ENCODE measurements at regions not wholly inside any gene's neighbourhood (a gene's known extent, or its start where the extent isn't known, plus 50 kb on each side); places are given as distances from the start of the nearest gene placed in this dataset.

DNA sequence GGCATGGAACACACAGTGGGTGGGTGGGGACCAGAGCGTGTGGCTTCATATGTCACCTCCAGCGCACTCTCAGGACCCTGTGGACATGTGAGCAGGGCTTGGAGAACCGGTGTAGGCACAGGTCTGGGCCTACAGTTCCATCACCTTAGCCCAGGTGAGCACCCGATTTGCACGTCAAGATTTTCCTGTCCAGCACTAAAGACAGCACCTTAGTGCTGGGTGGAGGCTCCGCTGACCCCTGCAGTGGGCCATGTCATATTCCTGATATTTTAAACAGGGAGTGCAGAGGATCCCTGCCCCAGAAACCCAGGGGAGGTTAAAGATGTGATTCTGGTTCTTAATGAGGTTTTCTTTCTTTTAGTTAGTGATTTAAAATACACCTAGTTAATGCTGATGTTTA, 356.0 kb upstream of the IRX4 start:
- Histone ChIP-seq H3K36me3 (ENCODE audit: control insufficient read depth in 2 of 2, extremely low read depth in 1 of 2, insufficient read depth in 2 of 2, low read length in 2 of 2) (no peaks in the 10 kb centered on the region), H3K4me1 (ENCODE audit: control insufficient read depth, extremely low read depth, insufficient read depth, low read length) (no peaks in the 10 kb centered on the region), H4K20me1 (replicated peaks; ENCODE audit: control insufficient read depth, extremely low read depth, insufficient read depth, low read length) (no peaks in the 10 kb centered on the region), H3K4me3 (replicated peaks in 1 of 3; ENCODE audit: insufficient read depth in 1 of 3, low read depth in 1 of 3, low read length in 3 of 3) (no peak overlapping the region), H3K9ac (replicated peaks; ENCODE audit: extremely low read depth, insufficient read depth, low read length) (no peak overlapping the region), H3K9me3 (replicated peaks; ENCODE audit: control insufficient read depth, insufficient read depth, low read length) (peaks cover 5% of the 10 kb centered on the region), H3K27ac (ENCODE audit: insufficient read depth, low read depth, low read length) (no peak overlapping the region), H3K79me2 (ENCODE audit: control insufficient read depth, insufficient read depth, low read length) (no peaks in the 10 kb centered on the region), H3K27me3 (ENCODE audit: control insufficient read depth in 2 of 2, insufficient read depth in 2 of 2, low read length in 2 of 2) (no peaks in the 10 kb centered on the region), H2AFZ (ENCODE audit: low read depth, low read length) (no peak overlapping the region), H3K9me1 (replicated peaks; ENCODE audit: control insufficient read depth, extremely low read depth, insufficient read depth, low read length) (no peaks in the 10 kb centered on the region), H3K4me2 (ENCODE audit: insufficient read depth, low read length) (no peak overlapping the region)
- dilution Hi-C loops (cut with MboI; ENCODE audit: extremely low pct_ligation_motif_present, low sequenced_read_pairs) (no loop called here), intact Hi-C loops (cut with micrococcal nuclease) (no loop called here)
- ChIA-PET POLR2A (no interaction called here), CTCF (no interaction called here)
- DNase-seq (ENCODE audit: low read depth, low spot score), result no peak
- TF ChIP-seq POLR2A (IDR thresholded peaks at IDR 0.05; ENCODE audit: low read depth, low read length), result no peak
- no peak for TF ChIP-seq POLR2AphosphoS5 (IDR thresholded peaks at IDR 0.05; ENCODE audit: insufficient read depth, low read depth, low read length)
- no peak for TF ChIP-seq MYC (IDR thresholded peaks at IDR 0.05; ENCODE audit: low read depth, low read length)
- no peak for TF ChIP-seq GATA2 (IDR thresholded peaks at IDR 0.05; ENCODE audit: insufficient read depth, insufficient read length, low read depth, low read length)
- TF ChIP-seq, protein P1, sequence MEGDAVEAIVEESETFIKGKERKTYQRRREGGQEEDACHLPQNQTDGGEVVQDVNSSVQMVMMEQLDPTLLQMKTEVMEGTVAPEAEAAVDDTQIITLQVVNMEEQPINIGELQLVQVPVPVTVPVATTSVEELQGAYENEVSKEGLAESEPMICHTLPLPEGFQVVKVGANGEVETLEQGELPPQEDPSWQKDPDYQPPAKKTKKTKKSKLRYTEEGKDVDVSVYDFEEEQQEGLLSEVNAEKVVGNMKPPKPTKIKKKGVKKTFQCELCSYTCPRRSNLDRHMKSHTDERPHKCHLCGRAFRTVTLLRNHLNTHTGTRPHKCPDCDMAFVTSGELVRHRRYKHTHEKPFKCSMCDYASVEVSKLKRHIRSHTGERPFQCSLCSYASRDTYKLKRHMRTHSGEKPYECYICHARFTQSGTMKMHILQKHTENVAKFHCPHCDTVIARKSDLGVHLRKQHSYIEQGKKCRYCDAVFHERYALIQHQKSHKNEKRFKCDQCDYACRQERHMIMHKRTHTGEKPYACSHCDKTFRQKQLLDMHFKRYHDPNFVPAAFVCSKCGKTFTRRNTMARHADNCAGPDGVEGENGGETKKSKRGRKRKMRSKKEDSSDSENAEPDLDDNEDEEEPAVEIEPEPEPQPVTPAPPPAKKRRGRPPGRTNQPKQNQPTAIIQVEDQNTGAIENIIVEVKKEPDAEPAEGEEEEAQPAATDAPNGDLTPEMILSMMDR (IDR thresholded peaks at IDR 0.05; ENCODE audit: extremely low read depth in 1 of 2, insufficient read depth in 1 of 2, low read depth in 1 of 2, low read length in 2 of 2), result no peak
- TF ChIP-seq MAX (IDR thresholded peaks at IDR 0.05; ENCODE audit: insufficient read depth, insufficient read length), result no peak
- no peak for TF ChIP-seq JUN (IDR thresholded peaks at IDR 0.05; ENCODE audit: borderline replicate concordance, insufficient read depth, insufficient read length, low read depth)
- no peak for TF ChIP-seq FOS (IDR thresholded peaks at IDR 0.05; ENCODE audit: borderline replicate concordance, insufficient read depth, low read length)
- no peak for TF ChIP-seq EZH2 (IDR thresholded peaks at IDR 0.05; ENCODE audit: borderline replicate concordance, low read depth, low read length, severe bottlenecking)
- no TSS peak for BruUV-seq (replicated peaks)
- FAIRE-seq, result no peak

All from endothelial cell of umbilical vein (primary cell).